SKM-1 (cell line): ENCODE measurements at regions not wholly inside any gene's neighbourhood (a gene's known extent, or its start where the extent isn't known, plus 50 kb on each side); places are given as distances from the start of the nearest gene placed in this dataset.

Experiments used
- DNase-seq: peaks from one replicate; lab custom pipeline; 2025; ENCODE audit not compliant: unreplicated experiment; lab: John Stamatoyannopoulos, UW

GRCh38 chr6:20312606-20313005, 89.1 kb upstream of the E2F3 start:
- DNase-seq, result no peak

GRCh38 chr6:20313051-20313450, 88.6 kb upstream of the E2F3 start:
- DNase-seq, result no peak

DNA sequence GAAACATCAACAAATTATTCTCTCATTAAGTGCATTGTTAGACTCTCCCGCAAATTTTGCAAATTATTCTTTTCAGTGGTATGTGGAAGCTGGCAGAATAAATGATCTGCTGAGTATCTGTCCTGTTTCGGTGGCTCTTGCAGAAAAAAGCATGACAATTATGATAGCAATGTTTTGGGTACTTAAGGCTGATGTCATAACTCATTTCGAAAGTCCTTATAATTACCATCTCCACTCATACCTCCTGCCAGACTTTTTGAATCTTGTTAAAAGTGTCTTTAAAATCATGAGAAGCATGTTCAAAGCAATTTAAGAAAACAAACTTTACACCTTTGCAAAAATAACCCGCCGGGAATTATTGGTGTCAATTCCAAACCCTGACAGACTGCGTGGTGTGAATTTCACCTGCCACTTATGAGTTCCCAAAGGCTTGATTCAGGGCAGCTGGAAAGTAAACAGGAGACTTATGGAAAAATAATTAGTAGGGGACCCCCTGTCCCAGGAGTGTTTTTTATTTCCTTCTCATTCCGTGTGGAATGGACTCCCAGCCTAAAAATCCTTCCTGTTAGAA, 87.6 kb upstream of the E2F3 start:
- DNase-seq, result no peak

- DNase-seq, result no peak
Measured at GRCh38 chr6:20314866-20315845, 86.5 kb upstream of the E2F3 start.

GRCh38 chr6:20317430-20317829, 84.2 kb upstream of the E2F3 start:
- no peak for DNase-seq

DNA sequence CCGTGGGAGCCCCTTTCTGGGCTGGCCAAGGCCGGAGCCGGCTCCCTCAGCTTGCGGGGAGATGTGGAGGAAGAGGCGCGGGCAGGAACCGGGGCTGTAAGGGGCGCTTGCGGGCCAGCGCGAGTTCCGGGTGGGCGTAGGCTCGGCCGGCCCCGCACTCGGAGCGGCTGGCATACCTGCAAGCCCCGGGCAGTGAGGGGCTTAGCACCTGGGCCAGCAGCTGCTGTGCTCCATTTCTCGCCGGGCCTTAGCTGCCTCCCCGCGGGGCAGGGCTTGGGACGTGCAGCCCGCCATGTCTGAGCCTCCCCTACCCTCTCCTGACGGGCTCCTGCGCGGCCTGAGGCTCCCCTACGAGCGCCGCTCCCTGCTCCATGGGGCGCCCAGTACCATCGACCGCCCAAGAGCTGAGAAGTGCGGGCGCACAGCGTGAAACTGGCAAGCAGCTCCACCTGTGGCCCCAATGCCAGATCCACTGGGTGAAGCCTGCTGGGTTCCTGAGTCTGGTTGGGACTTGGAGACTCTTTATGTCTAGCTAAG, 82.8 kb upstream of the E2F3 start:
- no peak for DNase-seq

- DNase-seq, result peak; percentile 70
Measured at GRCh38 chr6:20319520-20320357, 81.9 kb upstream of the E2F3 start.

DNA sequence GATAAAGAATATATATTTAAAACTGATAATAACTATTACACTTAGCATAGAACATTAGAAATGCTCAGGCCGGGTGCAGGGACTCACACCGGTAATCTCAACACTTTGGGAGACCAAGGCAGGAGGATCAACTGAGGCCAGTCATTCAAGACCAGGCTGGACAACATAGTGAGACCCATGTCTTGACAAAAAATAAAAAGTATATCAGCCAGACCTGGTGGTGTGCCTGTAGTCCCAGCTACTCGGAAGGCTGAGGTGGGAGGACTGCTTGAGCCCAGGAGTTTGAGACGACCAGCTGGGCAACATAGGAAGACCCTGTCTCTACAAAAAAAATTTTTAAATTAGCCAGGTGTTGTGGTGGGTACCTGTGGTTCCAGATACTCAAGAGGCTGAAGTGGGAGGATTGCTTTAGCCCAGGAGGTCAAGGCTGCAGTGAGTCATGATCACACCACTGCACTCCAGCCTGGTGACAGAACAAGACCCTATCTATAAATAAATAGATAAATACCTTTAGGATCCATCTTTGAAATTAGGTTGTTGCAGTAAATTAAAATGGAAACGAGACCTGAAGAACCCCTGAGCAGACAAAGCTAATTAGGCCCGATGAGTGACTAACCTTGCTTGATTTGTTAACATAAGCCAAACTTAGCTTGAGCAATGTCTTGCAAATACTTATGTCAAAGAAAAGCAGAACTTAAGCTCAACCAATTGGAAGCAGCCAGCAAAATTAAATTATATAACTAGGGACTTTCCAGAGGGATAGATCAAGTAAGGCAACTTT, 75.8 kb upstream of the E2F3 start:
- DNase-seq, result peak; percentile 56

GRCh38 chr6:20326422-20326728, 75.3 kb upstream of the E2F3 start:
- DNase-seq, result no peak

- no peak for DNase-seq
Measured at GRCh38 chr6:20327141-20327540, 74.5 kb upstream of the E2F3 start.

- DNase-seq, result no peak
Measured at GRCh38 chr6:20328266-20328923, 73.3 kb upstream of the E2F3 start.

DNA sequence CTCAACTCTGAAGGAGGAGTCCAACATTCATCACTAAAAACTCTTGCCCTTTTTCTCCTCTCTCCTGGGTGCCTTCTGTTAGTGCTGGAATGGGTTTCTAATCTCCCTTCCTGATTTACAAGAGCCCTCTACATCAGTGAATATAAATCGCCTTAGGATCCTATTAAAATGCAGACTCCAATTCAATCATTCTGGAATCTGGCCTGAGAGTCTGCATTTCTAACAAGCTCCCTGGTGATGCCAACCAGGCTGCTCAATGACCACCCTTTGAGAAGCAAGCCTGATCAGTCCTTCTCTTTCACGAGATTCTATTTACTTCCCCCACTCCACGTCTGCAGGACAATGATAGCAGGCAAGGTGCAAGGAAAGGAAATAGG, 72.8 kb upstream of the E2F3 start:
- DNase-seq, result no peak

GRCh38 chr6:20331042-20331441, 70.6 kb upstream of the E2F3 start:
- DNase-seq, result no peak

DNA sequence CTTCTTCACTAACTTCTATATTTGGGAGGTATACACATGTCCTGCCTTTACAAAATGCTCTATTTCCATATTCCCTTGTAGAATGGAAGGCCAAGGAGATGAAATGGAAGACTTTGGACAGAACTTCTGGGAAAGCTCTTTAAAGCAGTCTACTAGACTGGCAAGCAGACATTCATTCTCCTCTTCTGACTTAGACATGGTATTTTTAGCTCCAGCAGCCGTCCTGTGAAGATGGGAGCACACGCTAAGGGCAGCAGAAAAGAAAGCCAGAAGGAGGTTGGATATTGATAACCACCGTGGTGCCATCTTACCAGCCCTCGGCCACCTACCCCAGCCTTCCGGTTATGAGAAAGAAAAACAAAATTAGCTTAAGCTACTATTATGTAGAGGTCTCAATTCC, 70.1 kb upstream of the E2F3 start:
- DNase-seq, result no peak

DNA sequence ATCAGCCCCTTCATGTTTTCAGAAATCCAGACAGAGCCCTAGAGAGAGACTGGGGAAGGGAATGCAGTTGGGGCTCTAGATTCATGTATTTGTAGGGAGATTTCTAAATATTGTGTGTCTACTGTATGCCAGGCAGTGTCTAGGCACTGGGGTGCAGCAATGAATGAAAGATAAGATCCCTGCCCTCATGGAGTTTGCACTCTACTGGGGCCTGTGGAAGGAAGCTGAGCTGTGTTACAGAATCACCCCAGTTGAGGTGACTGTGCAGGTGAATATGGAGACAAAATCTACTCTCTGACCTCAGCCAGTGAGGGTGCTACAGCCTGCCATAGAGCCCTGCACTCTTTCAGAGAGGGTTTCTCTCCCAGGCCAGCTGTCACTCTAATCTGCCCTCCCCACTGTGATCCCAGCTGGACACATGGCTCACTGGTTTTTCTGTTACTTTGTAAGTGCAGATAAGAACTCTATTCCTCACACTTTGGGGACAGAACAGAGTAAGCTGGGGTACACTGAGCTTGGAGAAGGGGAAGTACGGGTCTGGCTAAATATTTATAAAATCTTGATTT, 69.2 kb upstream of the E2F3 start:
- no peak for DNase-seq

DNA sequence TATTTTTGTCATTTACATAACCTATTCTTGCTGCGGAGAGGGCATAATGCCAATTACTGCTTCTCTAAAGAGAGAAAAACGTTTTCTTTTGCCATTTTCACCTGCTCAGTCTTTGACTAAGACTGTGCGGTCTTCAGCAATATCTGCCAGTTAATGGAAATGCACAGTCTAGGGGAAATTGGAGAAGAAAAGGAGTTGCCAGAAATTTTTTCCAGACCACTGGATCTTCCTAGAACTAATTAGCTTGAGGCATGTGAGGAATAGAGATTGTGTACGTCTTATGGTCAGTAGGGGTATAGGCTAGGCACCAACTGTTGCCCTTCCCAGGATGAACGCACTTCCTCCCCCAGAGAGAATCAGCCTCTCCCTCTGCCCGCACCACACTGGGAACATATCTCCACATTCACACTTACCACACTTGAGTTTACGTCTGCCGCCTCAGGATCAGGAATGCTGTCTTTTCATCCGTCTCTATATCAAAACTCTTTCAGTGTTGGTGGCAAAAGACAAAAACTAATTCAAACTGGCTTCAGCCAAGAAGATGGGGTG, 67.9 kb upstream of the E2F3 start:
- no peak for DNase-seq

DNA sequence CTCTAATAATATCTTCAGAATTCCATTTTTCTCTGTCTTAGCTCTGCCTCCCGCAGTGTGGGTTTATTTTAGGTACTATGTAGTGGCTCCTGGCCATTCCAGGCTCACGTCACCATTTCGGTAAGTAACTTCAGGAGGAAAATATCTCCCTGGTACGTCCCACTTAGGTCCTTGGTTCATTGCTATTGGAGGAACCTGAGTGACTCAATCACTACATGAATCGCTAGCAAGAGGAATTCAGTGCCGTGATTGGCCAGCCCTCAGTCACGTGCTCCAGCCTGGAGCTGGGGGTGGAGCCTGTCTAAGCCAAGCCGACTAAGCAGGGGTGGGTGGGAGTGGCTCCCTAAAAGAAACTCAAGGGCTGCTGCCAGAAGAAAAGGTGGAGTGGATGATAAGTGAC, 67.3 kb upstream of the E2F3 start:
- DNase-seq, result no peak

DNA sequence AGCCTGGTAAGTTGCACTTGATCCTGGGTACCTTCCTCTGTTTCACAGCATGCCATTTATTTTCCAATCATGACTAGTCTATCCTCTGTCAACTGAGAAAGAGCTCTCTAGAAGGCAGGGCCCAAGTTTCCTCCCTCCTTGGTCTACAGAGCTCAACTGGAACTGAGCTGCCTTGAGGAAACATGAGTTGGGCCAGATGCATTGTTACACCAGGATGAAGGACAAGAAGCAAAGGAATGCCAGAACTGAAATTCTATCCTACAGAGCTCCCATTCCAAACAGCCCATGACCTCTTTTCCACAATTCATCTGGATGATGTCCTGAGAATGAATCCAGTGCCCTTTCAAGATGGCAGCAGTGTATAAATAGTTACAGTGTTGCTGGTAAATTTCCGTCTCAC, 66.7 kb upstream of the E2F3 start:
- no peak for DNase-seq

DNA sequence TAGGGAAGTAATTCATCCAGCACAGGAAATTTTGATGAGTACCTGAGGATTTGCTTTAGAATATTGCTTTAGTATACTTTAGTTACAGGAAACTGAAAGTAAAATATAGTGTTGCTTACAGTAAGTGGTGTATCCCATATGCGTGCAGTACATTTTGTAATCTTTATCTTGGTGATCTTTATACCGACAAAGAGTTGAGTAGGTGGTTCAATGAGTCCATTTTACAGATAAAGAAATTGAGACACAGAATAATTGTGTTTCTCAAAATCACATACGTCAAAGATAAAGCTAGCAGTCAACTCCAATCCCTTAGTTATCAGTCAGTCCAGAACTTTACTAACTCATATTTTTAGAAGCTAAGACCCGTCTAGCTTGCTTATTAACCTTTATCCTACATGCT, 65.8 kb upstream of the E2F3 start:
- DNase-seq, result no peak

DNA sequence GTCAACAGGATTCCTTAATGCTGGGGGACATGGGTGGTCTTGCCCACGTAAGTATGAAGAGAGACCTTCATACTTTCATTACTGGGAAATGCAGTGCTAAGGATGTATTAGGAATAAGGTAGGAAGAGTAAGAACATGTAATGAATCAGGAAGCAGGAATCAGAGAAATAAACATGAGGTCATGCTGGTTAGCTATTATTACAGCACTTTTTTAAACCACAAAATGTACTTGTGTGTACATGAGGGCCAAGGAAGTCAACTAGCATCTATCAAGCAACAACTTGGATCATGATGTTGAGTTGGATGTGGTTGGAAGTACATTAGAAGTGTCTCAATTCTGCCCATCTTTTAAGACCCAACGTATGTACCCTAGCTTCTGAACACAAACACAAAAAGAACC, 63.5 kb upstream of the E2F3 start:
- DNase-seq, result no peak
